22Rv1 (cell line): ENCODE measurements at regions not wholly inside any gene's neighbourhood (a gene's known extent, or its start where the extent isn't known, plus 50 kb on each side); places are given as distances from the start of the nearest gene placed in this dataset.

ENCODE experiments used
- ZFX ChIP-seq: fragments of 450-650 bp; IDR thresholded peaks from 2 replicates; pipeline ENCODE4 v1.6.1; 2017; ENCODE audit warnings: antibody characterized with exemption, borderline replicate concordance
- TF ChIP-seq, protein P1 (sequence below): fragments of 450-650 bp; IDR thresholded peaks from 2 replicates; pipeline ENCODE4 v1.5.1; 2017; ENCODE audit warnings: mild to moderate bottlenecking

DNA sequence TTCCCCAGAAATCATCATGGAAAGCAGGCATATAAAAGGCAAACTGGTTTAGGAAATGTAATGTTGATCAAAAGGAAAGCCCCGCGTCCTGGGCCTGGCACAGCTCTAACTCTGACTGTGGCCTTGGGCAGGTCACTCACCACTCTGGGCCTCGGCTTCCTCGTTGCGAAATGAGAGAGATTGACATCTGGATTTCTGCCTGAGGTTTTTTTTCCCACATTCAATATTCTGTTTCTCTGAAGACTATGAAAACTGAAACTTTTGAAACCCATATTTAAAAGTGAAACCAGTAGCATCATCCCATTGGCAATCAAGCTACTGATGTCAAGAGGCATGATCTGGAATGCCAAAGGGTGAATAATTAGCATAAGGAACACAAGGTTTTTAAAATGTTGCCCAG, 369.7 kb upstream of the NPVF start:
- TF ChIP-seq, protein P1, sequence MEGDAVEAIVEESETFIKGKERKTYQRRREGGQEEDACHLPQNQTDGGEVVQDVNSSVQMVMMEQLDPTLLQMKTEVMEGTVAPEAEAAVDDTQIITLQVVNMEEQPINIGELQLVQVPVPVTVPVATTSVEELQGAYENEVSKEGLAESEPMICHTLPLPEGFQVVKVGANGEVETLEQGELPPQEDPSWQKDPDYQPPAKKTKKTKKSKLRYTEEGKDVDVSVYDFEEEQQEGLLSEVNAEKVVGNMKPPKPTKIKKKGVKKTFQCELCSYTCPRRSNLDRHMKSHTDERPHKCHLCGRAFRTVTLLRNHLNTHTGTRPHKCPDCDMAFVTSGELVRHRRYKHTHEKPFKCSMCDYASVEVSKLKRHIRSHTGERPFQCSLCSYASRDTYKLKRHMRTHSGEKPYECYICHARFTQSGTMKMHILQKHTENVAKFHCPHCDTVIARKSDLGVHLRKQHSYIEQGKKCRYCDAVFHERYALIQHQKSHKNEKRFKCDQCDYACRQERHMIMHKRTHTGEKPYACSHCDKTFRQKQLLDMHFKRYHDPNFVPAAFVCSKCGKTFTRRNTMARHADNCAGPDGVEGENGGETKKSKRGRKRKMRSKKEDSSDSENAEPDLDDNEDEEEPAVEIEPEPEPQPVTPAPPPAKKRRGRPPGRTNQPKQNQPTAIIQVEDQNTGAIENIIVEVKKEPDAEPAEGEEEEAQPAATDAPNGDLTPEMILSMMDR, result no peak
- no peak for TF ChIP-seq ZFX
